ENCODE measurements at regions not wholly inside any gene's neighbourhood (a gene's known extent, or its start where the extent isn't known, plus 50 kb on each side); places are given as distances from the start of the nearest gene placed in this dataset.

- TF ChIP-seq CEBPZ (IDR thresholded peaks at IDR 0.05; ENCODE audit: low read length) (no peak), ZSCAN30 (CRISPR knock-in tag; IDR thresholded peaks at IDR 0.05) (no peak)
Measured at GRCh38 chr2:19673213-19673791, 228.5 kb downstream of the TTC32 start.

Measured in HepG2 (cell line).